GM23338 (cell line): ENCODE measurements at regions not wholly inside any gene's neighbourhood (a gene's known extent, or its start where the extent isn't known, plus 50 kb on each side); places are given as distances from the start of the nearest gene placed in this dataset.

Source experiments
- CREB1 ChIP-seq: fragments of 250-450 bp; sonication (Bioruptor Pico); IDR thresholded peaks from 2 replicates; pipeline ENCODE4 v1.5.0; 2020; ENCODE audit warnings: low read depth, mild to moderate bottlenecking, moderate library complexity
- CTCF ChIP-seq, 2 experiments: fragments of 200-600 bp in 1 of 2; sonication (generic) in 1 of 2; conservative IDR thresholded peaks; 2 replicates each; pipeline versions ENCODE4 v1.5.1 to v1.6.1; 2016 to 2017; ENCODE audit warnings: antibody characterized with exemption in 2 of 2, low read depth in 2 of 2, mild to moderate bottlenecking in 2 of 2, moderate library complexity in 1 of 2
- EZH2 ChIP-seq: fragments of 200-600 bp; sonication (generic); IDR thresholded peaks from one replicate; pipeline ENCODE4 v1.8.0; 2017; ENCODE audit warnings: antibody characterized with exemption, mild to moderate bottlenecking, low read depth; ENCODE audit not compliant: unreplicated experiment
- EZH2phosphoT487 ChIP-seq: fragments of 200-600 bp; sonication (generic); IDR thresholded peaks from one replicate; pipeline ENCODE4 v1.8.1; 2018; ENCODE audit warnings: antibody characterized with exemption; ENCODE audit not compliant: unreplicated experiment
- JUNB ChIP-seq: IDR thresholded peaks from one replicate; pipeline ENCODE4 v1.6.1; 2016; ENCODE audit warnings: antibody characterized with exemption; ENCODE audit not compliant: unreplicated experiment
- POLR2AphosphoS5 ChIP-seq: IDR thresholded peaks from 2 replicates; pipeline ENCODE4 v1.6.1; 2016; ENCODE audit warnings: antibody characterized with exemption, low read depth
- REST ChIP-seq: IDR thresholded peaks from one replicate; pipeline ENCODE4 v1.6.1; 2018; ENCODE audit warnings: antibody characterized with exemption; ENCODE audit not compliant: unreplicated experiment
- ZNF114 ChIP-seq: fragments of 250-450 bp; sonication (Bioruptor Pico); IDR thresholded peaks from 2 replicates; pipeline ENCODE4 v1.5.0; 2020; ENCODE audit warnings: mild to moderate bottlenecking, moderate library complexity
- TF ChIP-seq, protein P1 (sequence below): fragments of 250-450 bp; sonication (Bioruptor Pico); IDR thresholded peaks from 2 replicates; pipeline ENCODE4 v1.5.0; 2020; ENCODE audit warnings: mild to moderate bottlenecking, moderate library complexity

- no peak for TF ChIP-seq EZH2
- TF ChIP-seq CTCF (conservative IDR thresholded peaks at IDR 0.05; ENCODE audit: low read depth in 2 of 2): no peak
- TF ChIP-seq POLR2AphosphoS5: no peak
- TF ChIP-seq JUNB: no peak
- TF ChIP-seq REST: no peak
- no peak for TF ChIP-seq CREB1
- TF ChIP-seq, protein P1, sequence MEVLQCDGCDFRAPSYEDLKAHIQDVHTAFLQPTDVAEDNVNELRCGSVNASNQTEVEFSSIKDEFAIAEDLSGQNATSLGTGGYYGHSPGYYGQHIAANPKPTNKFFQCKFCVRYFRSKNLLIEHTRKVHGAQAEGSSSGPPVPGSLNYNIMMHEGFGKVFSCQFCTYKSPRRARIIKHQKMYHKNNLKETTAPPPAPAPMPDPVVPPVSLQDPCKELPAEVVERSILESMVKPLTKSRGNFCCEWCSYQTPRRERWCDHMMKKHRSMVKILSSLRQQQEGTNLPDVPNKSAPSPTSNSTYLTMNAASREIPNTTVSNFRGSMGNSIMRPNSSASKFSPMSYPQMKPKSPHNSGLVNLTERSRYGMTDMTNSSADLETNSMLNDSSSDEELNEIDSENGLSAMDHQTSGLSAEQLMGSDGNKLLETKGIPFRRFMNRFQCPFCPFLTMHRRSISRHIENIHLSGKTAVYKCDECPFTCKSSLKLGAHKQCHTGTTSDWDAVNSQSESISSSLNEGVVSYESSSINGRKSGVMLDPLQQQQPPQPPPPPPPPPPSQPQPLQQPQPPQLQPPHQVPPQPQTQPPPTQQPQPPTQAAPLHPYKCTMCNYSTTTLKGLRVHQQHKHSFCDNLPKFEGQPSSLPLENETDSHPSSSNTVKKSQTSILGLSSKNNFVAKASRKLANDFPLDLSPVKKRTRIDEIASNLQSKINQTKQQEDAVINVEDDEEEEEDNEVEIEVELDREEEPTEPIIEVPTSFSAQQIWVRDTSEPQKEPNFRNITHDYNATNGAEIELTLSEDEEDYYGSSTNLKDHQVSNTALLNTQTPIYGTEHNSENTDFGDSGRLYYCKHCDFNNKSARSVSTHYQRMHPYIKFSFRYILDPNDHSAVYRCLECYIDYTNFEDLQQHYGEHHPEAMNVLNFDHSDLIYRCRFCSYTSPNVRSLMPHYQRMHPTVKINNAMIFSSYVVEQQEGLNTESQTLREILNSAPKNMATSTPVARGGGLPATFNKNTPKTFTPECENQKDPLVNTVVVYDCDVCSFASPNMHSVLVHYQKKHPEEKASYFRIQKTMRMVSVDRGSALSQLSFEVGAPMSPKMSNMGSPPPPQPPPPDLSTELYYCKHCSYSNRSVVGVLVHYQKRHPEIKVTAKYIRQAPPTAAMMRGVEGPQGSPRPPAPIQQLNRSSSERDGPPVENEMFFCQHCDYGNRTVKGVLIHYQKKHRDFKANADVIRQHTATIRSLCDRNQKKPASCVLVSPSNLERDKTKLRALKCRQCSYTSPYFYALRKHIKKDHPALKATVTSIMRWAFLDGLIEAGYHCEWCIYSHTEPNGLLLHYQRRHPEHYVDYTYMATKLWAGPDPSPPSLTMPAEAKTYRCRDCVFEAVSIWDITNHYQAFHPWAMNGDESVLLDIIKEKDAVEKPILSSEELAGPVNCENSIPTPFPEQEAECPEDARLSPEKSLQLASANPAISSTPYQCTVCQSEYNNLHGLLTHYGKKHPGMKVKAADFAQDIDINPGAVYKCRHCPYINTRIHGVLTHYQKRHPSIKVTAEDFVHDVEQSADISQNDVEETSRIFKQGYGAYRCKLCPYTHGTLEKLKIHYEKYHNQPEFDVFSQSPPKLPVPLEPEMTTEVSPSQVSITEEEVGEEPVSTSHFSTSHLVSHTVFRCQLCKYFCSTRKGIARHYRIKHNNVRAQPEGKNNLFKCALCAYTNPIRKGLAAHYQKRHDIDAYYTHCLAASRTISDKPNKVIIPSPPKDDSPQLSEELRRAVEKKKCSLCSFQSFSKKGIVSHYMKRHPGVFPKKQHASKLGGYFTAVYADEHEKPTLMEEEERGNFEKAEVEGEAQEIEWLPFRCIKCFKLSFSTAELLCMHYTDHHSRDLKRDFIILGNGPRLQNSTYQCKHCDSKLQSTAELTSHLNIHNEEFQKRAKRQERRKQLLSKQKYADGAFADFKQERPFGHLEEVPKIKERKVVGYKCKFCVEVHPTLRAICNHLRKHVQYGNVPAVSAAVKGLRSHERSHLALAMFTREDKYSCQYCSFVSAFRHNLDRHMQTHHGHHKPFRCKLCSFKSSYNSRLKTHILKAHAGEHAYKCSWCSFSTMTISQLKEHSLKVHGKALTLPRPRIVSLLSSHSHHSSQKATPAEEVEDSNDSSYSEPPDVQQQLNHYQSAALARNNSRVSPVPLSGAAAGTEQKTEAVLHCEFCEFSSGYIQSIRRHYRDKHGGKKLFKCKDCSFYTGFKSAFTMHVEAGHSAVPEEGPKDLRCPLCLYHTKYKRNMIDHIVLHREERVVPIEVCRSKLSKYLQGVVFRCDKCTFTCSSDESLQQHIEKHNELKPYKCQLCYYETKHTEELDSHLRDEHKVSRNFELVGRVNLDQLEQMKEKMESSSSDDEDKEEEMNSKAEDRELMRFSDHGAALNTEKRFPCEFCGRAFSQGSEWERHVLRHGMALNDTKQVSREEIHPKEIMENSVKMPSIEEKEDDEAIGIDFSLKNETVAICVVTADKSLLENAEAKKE (CRISPR knock-in tag): no peak
- no peak for TF ChIP-seq EZH2phosphoT487
- TF ChIP-seq ZNF114: no peak
Observed at GRCh38 chr11:80473562-80473961, 1032.7 kb upstream of the TENM4 start.
